Heart left ventricle (tissue), 16 donors: ENCODE measurements at regions not wholly inside any gene's neighbourhood (a gene's known extent, or its start where the extent isn't known, plus 50 kb on each side); places are given as distances from the start of the nearest gene placed in this dataset.
A peak's percentile ranks its signal among the peaks of the same experiment; 100 is the strongest.

Source experiments
- ATAC-seq, 4 donors: fragments of 200-7000 bp; cut with Tn5 transposase; one replicate each; pipeline ENCODE4 v1.9.1; 2020 to 2022; ENCODE audit warnings: moderate library complexity in 4 of 4, mild to moderate bottlenecking in 3 of 4, moderate number of reproducible peaks in 1 of 4
- DNase-seq, 5 donors: peaks; one replicate each; pipeline ENCODE4 v3.0.0-alpha.2; 2020
- H3K27ac ChIP-seq, 12 donors: fragments of 200-600 bp; sonication (generic) in 4 of 12; one replicate each; pipeline versions ENCODE4 v1.5.0 to v1.8.0; 2016 to 2022; ENCODE audit warnings: mild to moderate bottlenecking in 2 of 12
- H3K27me3 ChIP-seq, 9 donors: fragments of 200-600 bp; sonication (generic) in 2 of 9; one replicate each; pipeline versions ENCODE4 v1.5.1 to v1.8.0; 2016 to 2022; ENCODE audit warnings: mild to moderate bottlenecking in 3 of 9
- H3K36me3 ChIP-seq, 9 donors: fragments of 200-600 bp; sonication (generic) in 2 of 9; one replicate each; pipeline versions ENCODE4 v1.5.0 to v1.8.0; 2018 to 2022; ENCODE audit warnings: mild to moderate bottlenecking in 2 of 9
- H3K4me1 ChIP-seq, 12 donors: fragments of 200-600 bp; sonication (generic) in 4 of 12; one replicate each; pipeline versions ENCODE4 v1.5.0 to v1.8.0; 2016 to 2022; ENCODE audit warnings: mild to moderate bottlenecking in 3 of 12
- H3K4me3 ChIP-seq, 12 donors: fragments of 200-600 bp; sonication (generic) in 4 of 12; one replicate each; pipeline versions ENCODE4 v1.5.0 to v1.8.0; 2017 to 2022; ENCODE audit warnings: mild to moderate bottlenecking in 9 of 12, moderate library complexity in 4 of 12
- H3K9me3 ChIP-seq, 12 donors: fragments of 200-600 bp; sonication (generic) in 4 of 12; one replicate each; pipeline versions ENCODE4 v1.5.0 to v1.8.0; 2016 to 2022; ENCODE audit warnings: mild to moderate bottlenecking in 1 of 12
- POLR2A ChIP-seq, 2 donors: fragments of 450-650 bp; IDR thresholded peaks; one replicate each; pipeline ENCODE4 v1.6.1; 2017; ENCODE audit warnings: antibody characterized with exemption in 2 of 2, mild to moderate bottlenecking in 2 of 2, moderate library complexity in 2 of 2
- WGBS, 4 donors: extraction: QIAGEN DNeasy Blood & Tissue Kit in 2 of 4; methylation state at CpG; one replicate each; pipeline versions ENCODE4 v1.1.5 to v1.1.7; 2013 to 2018; 5-methylcytosine and 5-hydroxymethylcytosine counted together
- intact Hi-C, 10 donors: fragments of 100-400 bp; cut with DNase I; formaldehyde crosslinking; loops; one replicate each; pipeline versions ENCODE4 v1.11.1 to v1.14.2; 2022
- TF ChIP-seq, protein P1 (sequence below), 12 donors: fragments of 200-600 bp; sonication (generic) in 4 of 12; IDR thresholded peaks; one replicate each; pipeline versions ENCODE4 v1.5.0 to v1.8.0; 2018 to 2022; ENCODE audit warnings: antibody characterized with exemption in 12 of 12, mild to moderate bottlenecking in 5 of 12
- donor health status: ischemic (EF 13 %, LVEDD 7.1; RV severe dilation, severe dysfunction).
- donor health status: healthy with polysubstance abuse.
- donor health status: DM: no; HTN: yes; CAD: no.
- donor health status: DM: no; HTN: no; CAD: no.
- donor health status: ischemic (EF 25% LVEDD 6.9; RV normal size, moderate dysfunction).
- donor health status: ischemic (EF 25% LVEDD 5.7; RV mildly dilated, moderate dysfunction).
- donor health status: healthy.
- donor health status: DM: yes; HTN: yes; CAD: no.
- donor health status: ischemic (EF 35%, LVEDD 5.7; RV mildly dilated, moderate dysfunction).
- donor health status: nonischemic (EF 11% LVEDD 7.7; RV severe dilation, severe dysfunction).
- donor health status: DM: yes; HTN: yes; CAD: no.
- donor health status: PGD.
- donor health status: ischemic (EF 29% LVEDD 5.4; RV normal size, mild dysfunction).
- donor health status: nonischemic (EF 23%, LVEDD 6.1; RV moderate dilation, normal function).

DNA sequence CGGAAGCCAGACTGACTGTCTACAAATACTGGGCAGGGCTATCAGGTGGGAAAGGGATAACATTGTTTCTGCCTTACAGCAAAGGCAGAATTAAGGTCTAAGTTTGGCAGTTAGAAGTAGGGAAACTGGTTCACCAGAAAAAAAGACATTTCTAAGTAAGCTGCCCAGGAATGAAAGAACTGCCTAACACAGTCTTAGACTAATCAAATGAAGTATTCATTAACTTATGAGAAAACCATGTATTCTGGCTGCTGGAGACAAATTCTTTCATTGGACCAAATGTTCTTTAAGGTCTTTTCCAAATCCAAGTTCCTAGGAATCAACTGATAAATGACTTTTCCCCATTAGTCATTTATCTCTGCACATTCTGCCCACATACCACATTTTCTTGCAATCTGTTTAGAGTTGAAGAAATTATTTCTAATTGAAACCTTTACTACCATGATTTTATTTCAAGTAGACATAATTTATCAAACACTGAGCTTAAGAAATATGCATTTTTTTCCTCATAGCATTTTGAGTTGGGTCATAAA lies 120.3 kb upstream of the OGFRL1 start:
- Histone ChIP-seq H3K4me1 (no peaks in the 10 kb centered on the region), H3K27ac (no peak overlapping the region), H3K9me3 (no peaks in the 10 kb centered on the region), H3K27me3 (no peaks in the 10 kb centered on the region), H3K4me3 (no peak overlapping the region), H3K36me3 (no peaks in the 10 kb centered on the region)
- 82 to 94% (median 92%) methylated on average over 1 of the region's 1 CpG for WGBS, 4 donors
- TF ChIP-seq, protein P1, sequence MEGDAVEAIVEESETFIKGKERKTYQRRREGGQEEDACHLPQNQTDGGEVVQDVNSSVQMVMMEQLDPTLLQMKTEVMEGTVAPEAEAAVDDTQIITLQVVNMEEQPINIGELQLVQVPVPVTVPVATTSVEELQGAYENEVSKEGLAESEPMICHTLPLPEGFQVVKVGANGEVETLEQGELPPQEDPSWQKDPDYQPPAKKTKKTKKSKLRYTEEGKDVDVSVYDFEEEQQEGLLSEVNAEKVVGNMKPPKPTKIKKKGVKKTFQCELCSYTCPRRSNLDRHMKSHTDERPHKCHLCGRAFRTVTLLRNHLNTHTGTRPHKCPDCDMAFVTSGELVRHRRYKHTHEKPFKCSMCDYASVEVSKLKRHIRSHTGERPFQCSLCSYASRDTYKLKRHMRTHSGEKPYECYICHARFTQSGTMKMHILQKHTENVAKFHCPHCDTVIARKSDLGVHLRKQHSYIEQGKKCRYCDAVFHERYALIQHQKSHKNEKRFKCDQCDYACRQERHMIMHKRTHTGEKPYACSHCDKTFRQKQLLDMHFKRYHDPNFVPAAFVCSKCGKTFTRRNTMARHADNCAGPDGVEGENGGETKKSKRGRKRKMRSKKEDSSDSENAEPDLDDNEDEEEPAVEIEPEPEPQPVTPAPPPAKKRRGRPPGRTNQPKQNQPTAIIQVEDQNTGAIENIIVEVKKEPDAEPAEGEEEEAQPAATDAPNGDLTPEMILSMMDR (IDR thresholded peaks at IDR 0.05): no peak
- no peak for TF ChIP-seq POLR2A (IDR thresholded peaks at IDR 0.05)
- no peak for DNase-seq
- intact Hi-C loops: no loop called here
- ATAC-seq: no peak

DNA sequence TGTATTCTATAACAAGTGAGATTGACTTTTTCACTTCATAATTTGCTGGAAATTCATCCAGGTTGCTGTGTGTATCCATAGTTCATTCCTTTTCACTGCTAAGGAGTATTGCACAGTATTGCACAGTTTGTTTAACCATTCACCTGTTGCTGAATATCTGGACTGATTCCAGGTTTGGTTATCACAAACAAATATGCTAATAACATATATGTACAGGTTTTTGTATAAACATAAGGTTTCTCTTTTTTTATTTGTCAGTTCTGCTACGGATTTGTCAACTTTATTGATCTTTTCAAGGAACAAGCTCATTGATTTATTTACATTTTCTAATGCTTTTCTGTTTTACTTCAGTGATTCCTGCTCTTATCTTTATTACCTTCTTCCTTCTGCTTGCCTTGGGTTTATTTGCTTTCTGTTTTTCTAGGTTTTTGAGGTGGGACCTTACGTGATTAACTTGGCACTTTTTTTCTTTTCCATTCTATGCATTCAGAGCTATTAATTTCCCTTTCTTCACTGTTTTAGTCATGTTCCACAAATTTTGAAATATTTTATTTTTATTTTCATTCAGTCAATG lies 117.0 kb upstream of the OGFRL1 start:
- Histone ChIP-seq H3K4me3 (no peak overlapping the region), H3K4me1 (no peaks in the 10 kb centered on the region), H3K27me3 (no peaks in the 10 kb centered on the region), H3K27ac (no peak overlapping the region), H3K9me3 (no peaks in the 10 kb centered on the region), H3K36me3 (no peaks in the 10 kb centered on the region)
- WGBS, 4 donors: 92 to 97% (median 95%) methylated on average over 2 of the region's 2 CpGs
- TF ChIP-seq POLR2A (IDR thresholded peaks at IDR 0.05): no peak
- TF ChIP-seq, protein P1 (IDR thresholded peaks at IDR 0.05): no peak
- intact Hi-C loops: no loop called here
- DNase-seq (no peak), ATAC-seq (no peak)

DNA sequence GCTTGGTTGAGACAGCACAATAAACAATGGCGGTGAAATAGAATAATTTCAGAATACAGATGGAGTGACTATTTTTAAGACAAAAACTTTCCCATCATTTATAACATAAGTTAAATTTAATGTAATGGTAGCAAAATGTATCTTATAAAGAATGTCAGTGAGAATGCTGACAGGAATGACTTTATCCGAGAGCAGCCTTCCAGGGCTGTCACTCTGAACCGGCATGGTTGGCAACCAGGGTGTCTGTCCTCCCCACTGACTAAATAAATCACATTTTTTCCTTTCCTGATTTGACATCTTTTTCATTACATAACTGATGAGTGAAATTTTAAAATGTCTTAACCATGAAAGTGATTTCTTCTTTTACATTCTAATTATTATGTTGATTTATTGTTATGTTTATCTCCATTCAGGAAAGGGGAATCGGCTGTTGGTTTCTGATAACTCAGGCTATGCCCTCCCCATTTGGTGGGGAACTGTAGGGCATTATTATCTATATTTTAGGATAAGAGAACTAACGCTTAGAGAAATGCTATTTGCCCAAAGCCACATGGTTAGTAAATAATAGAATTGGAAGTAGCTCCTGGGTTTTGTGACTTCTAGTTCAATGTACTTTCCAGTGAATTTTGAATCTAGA lies 109.2 kb upstream of the OGFRL1 start:
- ATAC-seq: no peak
- TF ChIP-seq, protein P1 (IDR thresholded peaks at IDR 0.05): no peak
- TF ChIP-seq POLR2A (IDR thresholded peaks at IDR 0.05): no peak
- H3K9me3 ChIP-seq: peaks cover 0 to 7% (median 0%) of the 10 kb centered on the region in 12 donors
- H3K4me1 ChIP-seq: peaks cover 0 to 6% (median 0%) of the 10 kb centered on the region in 12 donors
- intact Hi-C loops: no loop called here
- WGBS, 4 donors: 77 to 84% (median 82%) methylated on average over 5 of the region's 5 CpGs
- H3K27me3 ChIP-seq: no peaks in the 10 kb centered on the region
- no peak for DNase-seq
- no peak overlapping the region for H3K4me3 ChIP-seq
- H3K27ac ChIP-seq: no peak overlapping the region
- no peaks in the 10 kb centered on the region for H3K36me3 ChIP-seq

DNA sequence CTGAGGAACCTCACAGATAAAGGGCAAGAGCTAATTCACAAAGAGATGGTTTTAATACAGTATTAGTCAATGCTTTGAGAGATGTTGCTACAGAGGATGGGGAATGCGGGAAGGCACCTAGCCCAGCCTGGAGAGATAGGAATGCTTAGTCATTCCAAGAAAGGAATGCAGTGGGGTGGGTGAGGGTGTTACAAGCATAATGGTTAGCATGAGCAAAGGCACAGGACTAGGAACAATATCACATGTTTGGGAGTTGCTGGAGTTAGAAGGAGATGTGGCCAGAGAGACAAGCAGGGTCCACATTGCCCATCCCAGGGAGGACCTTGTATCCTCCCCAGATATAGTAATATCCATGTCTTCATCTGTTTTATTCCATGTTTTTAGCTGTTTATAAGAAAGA lies 107.0 kb upstream of the OGFRL1 start:
- no peaks in the 10 kb centered on the region for H3K36me3 ChIP-seq
- H3K4me3 ChIP-seq: no peak overlapping the region
- 56 to 67% (median 59%) methylated on average over 1 of the region's 1 CpG for WGBS, 4 donors
- no peak overlapping the region for H3K27ac ChIP-seq
- H3K27me3 ChIP-seq: no peaks in the 10 kb centered on the region
- peaks cover 0 to 6% (median 0%) of the 10 kb centered on the region in 12 donors for H3K4me1 ChIP-seq
- intact Hi-C loops: no loop called here
- no peak for DNase-seq
- TF ChIP-seq, protein P1 (IDR thresholded peaks at IDR 0.05): no peak
- no peak for TF ChIP-seq POLR2A (IDR thresholded peaks at IDR 0.05)
- ATAC-seq: peak in 2 of 4 donors; percentile 37 to 58
- H3K9me3 ChIP-seq: peaks cover 0 to 7% (median 0%) of the 10 kb centered on the region in 12 donors
